Suprapubic skin (tissue), 4 donors: ENCODE measurements at regions not wholly inside any gene's neighbourhood (a gene's known extent, or its start where the extent isn't known, plus 50 kb on each side); places are given as distances from the start of the nearest gene placed in this dataset.

Source experiments
- DNase-seq, 2 donors: peaks; one replicate each; pipeline ENCODE4 v3.0.0-alpha.2; 2019; ENCODE audit warnings: low spot score in 2 of 2
- H3K27ac ChIP-seq: fragments of 200-600 bp; sonication (generic); one replicate; pipeline ENCODE4 v1.5.1; 2019
- H3K27me3 ChIP-seq: fragments of 200-600 bp; sonication (generic); one replicate; pipeline ENCODE4 v1.5.1; 2019
- H3K36me3 ChIP-seq: fragments of 200-600 bp; sonication (generic); one replicate; pipeline ENCODE4 v1.5.1; 2019
- H3K4me1 ChIP-seq: fragments of 200-600 bp; sonication (generic); one replicate; pipeline ENCODE4 v1.5.1; 2019
- H3K4me3 ChIP-seq: fragments of 200-600 bp; sonication (generic); one replicate; pipeline ENCODE4 v1.5.1; 2019; ENCODE audit warnings: mild to moderate bottlenecking
- H3K9me3 ChIP-seq: fragments of 200-600 bp; sonication (generic); one replicate; pipeline ENCODE4 v1.5.1; 2019
- EP300 ChIP-seq: sonication (generic); formaldehyde crosslinking; IDR thresholded peaks from one replicate; pipeline ENCODE4 v1.6.1; 2017; ENCODE audit warnings: antibody characterized with exemption
- POLR2A ChIP-seq, 2 donors: fragments of 450-650 bp; IDR thresholded peaks; one replicate each; pipeline ENCODE4 v1.6.1; 2017; ENCODE audit warnings: antibody characterized with exemption in 2 of 2, mild to moderate bottlenecking in 2 of 2, moderate library complexity in 2 of 2
- POLR2AphosphoS5 ChIP-seq, 3 donors: sonication (generic); formaldehyde crosslinking; IDR thresholded peaks; one replicate each; pipeline ENCODE4 v1.6.1; 2017; ENCODE audit warnings: antibody characterized with exemption in 3 of 3
- WGBS: methylation state at CpG from one replicate; pipeline ENCODE4 v1.1.5; 2018; 5-methylcytosine and 5-hydroxymethylcytosine counted together
- TF ChIP-seq, protein P1 (sequence below), 2 donors: fragments of 200-600 bp in 1 of 2; fragments of 450-650 bp in 1 of 2; sonication (generic) in 1 of 2; IDR thresholded peaks; one replicate each; pipeline ENCODE4 v1.5.1; 2016 to 2019; ENCODE audit warnings: antibody characterized with exemption in 2 of 2, mild to moderate bottlenecking in 1 of 2, moderate library complexity in 1 of 2

DNA sequence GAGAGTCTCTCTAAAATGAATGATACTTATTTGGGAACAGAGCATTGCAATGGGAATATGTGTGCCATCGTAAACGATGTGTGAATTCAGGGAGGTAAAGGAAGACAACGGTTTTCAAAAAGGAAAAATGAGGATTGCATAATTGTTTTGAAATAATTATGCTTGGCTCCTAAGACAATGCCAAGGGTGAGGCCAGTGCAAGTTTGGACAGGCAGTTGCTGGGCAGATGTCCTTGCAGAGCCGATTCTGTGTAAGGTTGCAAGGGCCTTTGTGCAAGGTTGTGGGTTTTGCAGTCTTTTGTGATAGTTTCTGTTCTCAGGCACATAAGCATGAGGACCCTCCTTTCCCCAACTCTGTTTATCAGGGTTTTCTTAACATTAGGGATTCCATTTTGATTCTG lies 70.0 kb upstream of the ZNF236 start:
- H3K27ac ChIP-seq: no peak overlapping the region
- H3K36me3 ChIP-seq: no peaks in the 10 kb centered on the region
- H3K4me3 ChIP-seq: no peak overlapping the region
- 48% methylated on average over 4 of the region's 4 CpGs for WGBS
- H3K4me1 ChIP-seq: no peaks in the 10 kb centered on the region
- TF ChIP-seq POLR2A (IDR thresholded peaks at IDR 0.05): no peak
- TF ChIP-seq, protein P1, sequence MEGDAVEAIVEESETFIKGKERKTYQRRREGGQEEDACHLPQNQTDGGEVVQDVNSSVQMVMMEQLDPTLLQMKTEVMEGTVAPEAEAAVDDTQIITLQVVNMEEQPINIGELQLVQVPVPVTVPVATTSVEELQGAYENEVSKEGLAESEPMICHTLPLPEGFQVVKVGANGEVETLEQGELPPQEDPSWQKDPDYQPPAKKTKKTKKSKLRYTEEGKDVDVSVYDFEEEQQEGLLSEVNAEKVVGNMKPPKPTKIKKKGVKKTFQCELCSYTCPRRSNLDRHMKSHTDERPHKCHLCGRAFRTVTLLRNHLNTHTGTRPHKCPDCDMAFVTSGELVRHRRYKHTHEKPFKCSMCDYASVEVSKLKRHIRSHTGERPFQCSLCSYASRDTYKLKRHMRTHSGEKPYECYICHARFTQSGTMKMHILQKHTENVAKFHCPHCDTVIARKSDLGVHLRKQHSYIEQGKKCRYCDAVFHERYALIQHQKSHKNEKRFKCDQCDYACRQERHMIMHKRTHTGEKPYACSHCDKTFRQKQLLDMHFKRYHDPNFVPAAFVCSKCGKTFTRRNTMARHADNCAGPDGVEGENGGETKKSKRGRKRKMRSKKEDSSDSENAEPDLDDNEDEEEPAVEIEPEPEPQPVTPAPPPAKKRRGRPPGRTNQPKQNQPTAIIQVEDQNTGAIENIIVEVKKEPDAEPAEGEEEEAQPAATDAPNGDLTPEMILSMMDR (IDR thresholded peaks at IDR 0.05): no peak
- no peak for TF ChIP-seq POLR2AphosphoS5 (IDR thresholded peaks at IDR 0.05)
- TF ChIP-seq EP300: no peak
- no peak for DNase-seq
- no peaks in the 10 kb centered on the region for H3K27me3 ChIP-seq
- peaks cover 10% of the 10 kb centered on the region for H3K9me3 ChIP-seq

DNA sequence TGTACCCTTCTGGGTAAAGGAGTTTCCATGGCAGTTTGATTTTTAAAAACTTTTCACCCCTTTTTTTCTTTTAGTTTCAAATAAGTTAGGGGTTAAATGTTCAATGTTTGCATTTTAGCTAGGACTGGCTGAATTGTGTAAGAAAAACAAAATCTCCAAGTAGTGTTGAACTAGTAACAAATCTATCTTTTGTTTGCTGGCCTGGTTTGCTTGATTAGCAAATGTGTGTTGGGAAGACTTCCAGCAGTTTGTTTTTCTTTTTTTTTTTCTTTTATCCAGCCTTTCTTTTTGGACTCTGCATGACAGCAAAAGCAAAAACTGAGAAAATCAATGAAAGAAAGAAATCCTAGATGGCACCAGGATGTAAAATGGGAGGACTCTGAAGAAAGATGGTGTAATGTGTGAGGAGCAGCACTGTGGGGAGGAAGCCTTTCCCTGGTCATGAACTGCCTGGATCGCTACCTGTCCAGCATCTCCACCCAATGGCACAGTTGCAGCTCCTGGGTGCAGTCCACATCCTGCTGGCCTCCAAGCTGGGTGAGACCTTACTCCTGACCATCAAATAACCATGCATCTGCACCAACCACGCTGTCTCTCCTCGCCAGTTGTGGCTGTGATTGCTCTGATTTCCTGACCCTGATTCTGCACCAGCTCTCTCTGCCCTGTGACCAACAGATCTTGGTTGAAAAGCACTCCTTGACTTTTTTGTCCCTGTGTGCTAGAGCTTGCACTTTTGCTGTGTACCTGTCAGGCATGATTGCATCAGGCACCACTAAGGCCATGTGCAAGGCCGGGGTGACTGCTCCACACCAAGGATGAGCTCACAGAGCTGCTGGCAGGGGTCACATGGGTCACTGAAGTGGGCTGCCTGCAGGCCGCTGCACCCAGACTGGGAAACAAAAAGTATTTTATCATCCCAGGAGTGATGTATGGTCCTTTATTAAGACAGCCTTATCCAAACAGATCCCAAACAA lies 71.2 kb upstream of the ZNF236 start:
- Histone ChIP-seq H3K27ac (no peak overlapping the region), H3K27me3 (no peaks in the 10 kb centered on the region), H3K4me1 (no peaks in the 10 kb centered on the region), H3K4me3 (no peak overlapping the region), H3K36me3 (no peaks in the 10 kb centered on the region), H3K9me3 (peaks cover 10% of the 10 kb centered on the region)
- DNase-seq: no peak
- TF ChIP-seq, protein P1 (IDR thresholded peaks at IDR 0.05): no peak
- no peak for TF ChIP-seq POLR2AphosphoS5 (IDR thresholded peaks at IDR 0.05)
- no peak for TF ChIP-seq POLR2A (IDR thresholded peaks at IDR 0.05)
- no peak for TF ChIP-seq EP300
- 87% methylated on average over 5 of the region's 5 CpGs for WGBS

DNA sequence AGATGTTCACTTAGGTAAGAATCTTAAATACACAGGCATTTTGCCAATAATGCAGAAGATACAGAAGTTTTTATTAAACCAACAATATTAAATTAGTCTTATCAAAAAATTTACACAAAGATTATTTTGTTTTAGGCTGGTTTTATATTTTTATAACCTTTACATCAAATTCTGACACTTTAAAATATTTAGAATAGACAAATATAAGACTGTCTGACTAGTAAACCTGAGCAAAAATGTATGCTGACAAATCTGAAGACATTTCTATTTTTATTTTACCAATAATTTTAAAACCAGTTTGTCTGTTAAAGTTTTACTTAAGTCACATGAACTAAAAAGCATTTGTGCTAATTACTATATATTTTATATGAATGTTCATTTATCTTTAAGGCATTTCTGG lies 72.1 kb upstream of the ZNF236 start:
- H3K27ac ChIP-seq: no peak overlapping the region
- TF ChIP-seq, protein P1 (IDR thresholded peaks at IDR 0.05): no peak
- TF ChIP-seq POLR2A (IDR thresholded peaks at IDR 0.05): no peak
- TF ChIP-seq POLR2AphosphoS5 (IDR thresholded peaks at IDR 0.05): no peak
- H3K36me3 ChIP-seq: no peaks in the 10 kb centered on the region
- peaks cover 10% of the 10 kb centered on the region for H3K9me3 ChIP-seq
- DNase-seq: no peak
- H3K4me1 ChIP-seq: no peaks in the 10 kb centered on the region
- no peaks in the 10 kb centered on the region for H3K27me3 ChIP-seq
- no peak overlapping the region for H3K4me3 ChIP-seq

DNA sequence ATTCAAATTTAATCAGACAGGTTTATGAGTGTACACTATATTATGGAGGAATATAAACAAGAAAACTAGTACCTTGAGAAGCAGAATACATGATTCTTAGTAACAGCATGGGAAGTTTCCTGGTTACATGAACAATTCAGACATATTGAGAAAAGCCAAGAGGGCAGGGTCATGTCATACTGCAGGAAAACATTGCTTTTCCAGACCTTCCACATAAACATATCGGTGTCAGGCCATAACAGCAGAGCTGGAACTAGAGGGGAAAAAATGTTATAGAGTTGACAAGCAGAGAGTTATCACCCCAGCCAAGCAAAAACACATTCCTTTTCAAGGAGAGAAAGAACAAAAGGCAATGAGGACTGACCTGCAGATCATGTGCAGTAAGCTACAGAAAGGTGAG lies 74.7 kb upstream of the ZNF236 start:
- no peak for DNase-seq
- no peak overlapping the region for H3K4me3 ChIP-seq
- 78% methylated on average over 1 of the region's 1 CpG for WGBS
- H3K9me3 ChIP-seq: peaks cover 10% of the 10 kb centered on the region
- no peaks in the 10 kb centered on the region for H3K4me1 ChIP-seq
- H3K36me3 ChIP-seq: no peaks in the 10 kb centered on the region
- no peaks in the 10 kb centered on the region for H3K27me3 ChIP-seq
- TF ChIP-seq POLR2AphosphoS5 (IDR thresholded peaks at IDR 0.05) (no peak), POLR2A (IDR thresholded peaks at IDR 0.05) (no peak), EP300 (no peak)
- TF ChIP-seq, protein P1 (IDR thresholded peaks at IDR 0.05): no peak
- no peak overlapping the region for H3K27ac ChIP-seq

DNA sequence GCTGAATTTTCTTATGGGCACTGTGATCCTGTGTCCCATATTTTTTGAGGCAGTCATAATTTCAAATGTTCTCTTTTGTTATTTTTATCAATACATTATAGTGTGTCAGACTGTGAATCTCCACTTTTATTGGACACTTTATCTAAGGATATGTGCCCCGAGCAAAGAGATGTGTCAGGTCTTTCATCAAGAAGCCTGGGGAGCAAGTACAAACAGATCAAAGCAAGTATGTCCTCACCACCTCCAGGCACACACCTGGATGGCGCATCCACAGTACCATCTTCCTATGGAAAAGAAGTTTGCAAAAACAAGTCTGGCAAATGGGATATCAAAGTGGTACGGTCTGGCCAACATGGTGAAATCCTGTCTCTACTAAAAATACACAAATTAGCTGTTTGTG lies 81.0 kb upstream of the ZNF236 start:
- Histone ChIP-seq H3K27ac (no peak overlapping the region), H3K9me3 (no peaks in the 10 kb centered on the region), H3K27me3 (no peaks in the 10 kb centered on the region), H3K36me3 (no peaks in the 10 kb centered on the region), H3K4me1 (peaks cover 9% of the 10 kb centered on the region), H3K4me3 (no peak overlapping the region)
- no peak for DNase-seq
- WGBS: 62% methylated on average over 3 of the region's 3 CpGs
- no peak for TF ChIP-seq POLR2A (IDR thresholded peaks at IDR 0.05)
- TF ChIP-seq POLR2AphosphoS5 (IDR thresholded peaks at IDR 0.05): no peak
- TF ChIP-seq, protein P1 (IDR thresholded peaks at IDR 0.05): no peak
- TF ChIP-seq EP300: no peak
